ENCODE measurements at regions not wholly inside any gene's neighbourhood (a gene's known extent, or its start where the extent isn't known, plus 50 kb on each side); places are given as distances from the start of the nearest gene placed in this dataset.

DNA sequence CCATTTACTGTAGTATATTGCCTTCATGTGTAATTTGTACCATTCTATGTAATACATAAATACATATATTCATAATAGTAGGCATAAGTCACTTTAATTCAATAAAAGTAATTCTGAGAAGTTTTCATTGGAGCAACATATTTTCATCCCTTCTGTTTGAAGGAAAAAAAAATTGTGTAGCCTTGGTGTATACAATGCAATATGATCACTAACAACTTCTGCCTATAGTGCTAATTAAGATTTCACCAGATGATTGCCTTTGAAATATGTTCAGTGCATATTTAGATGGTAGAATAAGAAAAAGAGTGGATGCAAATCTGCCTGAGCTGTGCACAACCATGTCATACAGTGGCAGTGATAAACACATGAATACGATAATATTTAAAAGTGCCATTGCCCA lies 996.8 kb downstream of the EFNA5 start:
- TF ChIP-seq, protein P1, sequence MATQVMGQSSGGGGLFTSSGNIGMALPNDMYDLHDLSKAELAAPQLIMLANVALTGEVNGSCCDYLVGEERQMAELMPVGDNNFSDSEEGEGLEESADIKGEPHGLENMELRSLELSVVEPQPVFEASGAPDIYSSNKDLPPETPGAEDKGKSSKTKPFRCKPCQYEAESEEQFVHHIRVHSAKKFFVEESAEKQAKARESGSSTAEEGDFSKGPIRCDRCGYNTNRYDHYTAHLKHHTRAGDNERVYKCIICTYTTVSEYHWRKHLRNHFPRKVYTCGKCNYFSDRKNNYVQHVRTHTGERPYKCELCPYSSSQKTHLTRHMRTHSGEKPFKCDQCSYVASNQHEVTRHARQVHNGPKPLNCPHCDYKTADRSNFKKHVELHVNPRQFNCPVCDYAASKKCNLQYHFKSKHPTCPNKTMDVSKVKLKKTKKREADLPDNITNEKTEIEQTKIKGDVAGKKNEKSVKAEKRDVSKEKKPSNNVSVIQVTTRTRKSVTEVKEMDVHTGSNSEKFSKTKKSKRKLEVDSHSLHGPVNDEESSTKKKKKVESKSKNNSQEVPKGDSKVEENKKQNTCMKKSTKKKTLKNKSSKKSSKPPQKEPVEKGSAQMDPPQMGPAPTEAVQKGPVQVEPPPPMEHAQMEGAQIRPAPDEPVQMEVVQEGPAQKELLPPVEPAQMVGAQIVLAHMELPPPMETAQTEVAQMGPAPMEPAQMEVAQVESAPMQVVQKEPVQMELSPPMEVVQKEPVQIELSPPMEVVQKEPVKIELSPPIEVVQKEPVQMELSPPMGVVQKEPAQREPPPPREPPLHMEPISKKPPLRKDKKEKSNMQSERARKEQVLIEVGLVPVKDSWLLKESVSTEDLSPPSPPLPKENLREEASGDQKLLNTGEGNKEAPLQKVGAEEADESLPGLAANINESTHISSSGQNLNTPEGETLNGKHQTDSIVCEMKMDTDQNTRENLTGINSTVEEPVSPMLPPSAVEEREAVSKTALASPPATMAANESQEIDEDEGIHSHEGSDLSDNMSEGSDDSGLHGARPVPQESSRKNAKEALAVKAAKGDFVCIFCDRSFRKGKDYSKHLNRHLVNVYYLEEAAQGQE (IDR thresholded peaks at IDR 0.05; ENCODE audit: insufficient read depth in 1 of 2, low read depth in 2 of 2, low read length in 2 of 2) = no peak
- TF ChIP-seq POLR2AphosphoS5 (IDR thresholded peaks at IDR 0.05; ENCODE audit: low read depth, low read length) (no peak), FOXP2 (optimal IDR thresholded peaks at IDR 0.05; ENCODE audit: borderline replicate concordance, extremely low read depth, extremely low read length, insufficient read depth) (no peak)

Data from PFSK-1 (cell line).